HEK293T (cell line): ENCODE measurements at regions not wholly inside any gene's neighbourhood (a gene's known extent, or its start where the extent isn't known, plus 50 kb on each side); places are given as distances from the start of the nearest gene placed in this dataset.

Experiments
- CTCF ChIA-PET: fragments of 350-600 bp; formaldehyde crosslinking; extraction: SDS; loops from one replicate; lab custom pipeline; 2021; ENCODE audit warnings: antibody characterized with exemption, inconsistent platforms; lab: Yijun Ruan, JAX
- POLR2A ChIA-PET: fragments of 350-600 bp; formaldehyde crosslinking; extraction: SDS; loops from one replicate; lab custom pipeline; 2020; ENCODE audit warnings: antibody characterized with exemption, inconsistent platforms; lab: Yijun Ruan, JAX
- DNase-seq: peaks from one replicate; pipeline ENCODE4 v3.0.0; 2012; ENCODE audit warnings: mixed read lengths; ENCODE audit errors: extremely low spot score
- ARNT ChIP-seq: fragments of 450-650 bp; IDR thresholded peaks from 2 replicates; pipeline ENCODE4 v1.6.1; 2017; ENCODE audit warnings: mild to moderate bottlenecking
- BHLHE40 ChIP-seq: fragments of 450-650 bp; IDR thresholded peaks from 2 replicates; pipeline ENCODE4 v1.6.1; 2016; ENCODE audit warnings: mild to moderate bottlenecking, moderate library complexity, borderline replicate concordance
- CTBP1 ChIP-seq: fragments of 450-650 bp; IDR thresholded peaks from 2 replicates; pipeline ENCODE4 v1.6.1; 2016; ENCODE audit warnings: borderline replicate concordance
- ELF4 ChIP-seq: fragments of 450-650 bp; IDR thresholded peaks from 2 replicates; pipeline ENCODE4 v1.6.1; 2017; ENCODE audit warnings: antibody characterized with exemption
- FOXA1 ChIP-seq: fragments of 450-650 bp; IDR thresholded peaks from 2 replicates; pipeline ENCODE4 v1.6.1; 2016; ENCODE audit warnings: mild to moderate bottlenecking
- FOXK2 ChIP-seq: fragments of 450-650 bp; IDR thresholded peaks from 2 replicates; pipeline ENCODE4 v1.6.1; 2016; ENCODE audit warnings: mild to moderate bottlenecking
- FOXM1 ChIP-seq: fragments of 450-650 bp; IDR thresholded peaks from 2 replicates; pipeline ENCODE4 v1.6.1; 2017; ENCODE audit warnings: mild to moderate bottlenecking, borderline replicate concordance
- HDGF ChIP-seq: fragments of 450-650 bp; IDR thresholded peaks from 2 replicates; pipeline ENCODE4 v1.6.1; 2017; ENCODE audit warnings: antibody characterized with exemption, borderline replicate concordance
- L3MBTL2 ChIP-seq: fragments of 450-650 bp; conservative IDR thresholded peaks from 2 replicates; pipeline ENCODE4 v1.6.1; 2016; ENCODE audit warnings: mild to moderate bottlenecking
- LEF1 ChIP-seq: fragments of 450-650 bp; IDR thresholded peaks from 2 replicates; pipeline ENCODE4 v1.6.1; 2017; ENCODE audit warnings: mild to moderate bottlenecking, borderline replicate concordance
- NFRKB ChIP-seq: fragments of 450-650 bp; IDR thresholded peaks from 2 replicates; pipeline ENCODE4 v1.6.1; 2016; ENCODE audit warnings: mild to moderate bottlenecking, moderate library complexity
- SP1 ChIP-seq: fragments of 450-650 bp; IDR thresholded peaks from 2 replicates; pipeline ENCODE4 v1.6.1; 2017
- SUZ12 ChIP-seq: fragments of 450-650 bp; IDR thresholded peaks from 2 replicates; pipeline ENCODE4 v1.6.1; 2016; ENCODE audit warnings: mild to moderate bottlenecking
- TARDBP ChIP-seq: fragments of 450-650 bp; IDR thresholded peaks from 2 replicates; pipeline ENCODE4 v1.6.1; 2016
- ZNF384 ChIP-seq: fragments of 450-650 bp; IDR thresholded peaks from 2 replicates; pipeline ENCODE4 v1.6.1; 2016
- TF ChIP-seq, protein P1 (sequence below): fragments of 450-650 bp; IDR thresholded peaks from 2 replicates; pipeline ENCODE4 v1.6.1; 2016

DNA sequence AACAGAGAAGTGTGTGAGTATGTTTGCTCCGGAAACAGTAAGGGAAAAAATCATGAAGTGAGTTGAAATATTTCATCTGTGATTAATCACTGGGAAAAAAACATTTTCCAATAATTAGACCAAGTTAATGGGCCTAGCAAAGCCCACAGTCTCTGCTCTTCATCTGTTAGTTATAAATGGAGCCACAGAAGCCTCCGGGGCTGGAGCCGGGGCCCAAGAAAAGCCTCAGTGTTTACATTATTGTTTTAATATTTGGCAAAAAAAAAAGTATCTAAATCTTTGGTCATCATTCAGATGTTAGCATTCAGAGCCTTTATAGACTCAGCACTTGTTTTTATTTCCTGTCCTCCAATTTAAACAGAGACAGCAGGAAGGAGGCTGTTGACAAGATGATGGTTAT, 115.0 kb downstream of the UBE2U start:
- ChIA-PET POLR2A (no interaction called here), CTCF (no interaction called here)
- DNase-seq: no peak
- TF ChIP-seq FOXM1 (no peak), ZNF384 (no peak), LEF1 (no peak), TARDBP (no peak), NFRKB (no peak), CTBP1 (no peak), SUZ12 (no peak), L3MBTL2 (no peak), FOXK2 (no peak), HDGF (no peak), SP1 (no peak)

DNA sequence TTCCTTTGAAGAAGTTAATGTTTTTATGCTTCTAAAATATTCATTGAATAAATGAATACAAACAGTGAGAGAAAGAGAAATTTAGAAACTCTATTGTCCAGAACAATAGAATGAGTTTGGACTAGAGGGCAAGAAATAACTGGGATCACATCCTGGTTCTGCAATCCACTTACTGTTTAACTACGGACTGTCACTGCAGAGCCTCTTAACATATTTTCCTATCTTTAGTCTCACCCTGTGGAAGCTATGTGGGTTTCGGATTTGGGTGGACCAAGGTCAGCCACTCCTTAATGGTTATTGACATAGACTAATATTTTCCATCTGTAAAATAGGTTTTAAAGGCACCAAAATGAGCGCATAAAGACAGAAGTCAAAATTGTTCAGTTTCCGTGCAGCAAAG, 116.6 kb downstream of the UBE2U start:
- DNase-seq: no peak
- TF ChIP-seq HDGF (no peak), CTBP1 (no peak)
- POLR2A ChIA-PET: no interaction called here
- CTCF ChIA-PET: no interaction called here

DNA sequence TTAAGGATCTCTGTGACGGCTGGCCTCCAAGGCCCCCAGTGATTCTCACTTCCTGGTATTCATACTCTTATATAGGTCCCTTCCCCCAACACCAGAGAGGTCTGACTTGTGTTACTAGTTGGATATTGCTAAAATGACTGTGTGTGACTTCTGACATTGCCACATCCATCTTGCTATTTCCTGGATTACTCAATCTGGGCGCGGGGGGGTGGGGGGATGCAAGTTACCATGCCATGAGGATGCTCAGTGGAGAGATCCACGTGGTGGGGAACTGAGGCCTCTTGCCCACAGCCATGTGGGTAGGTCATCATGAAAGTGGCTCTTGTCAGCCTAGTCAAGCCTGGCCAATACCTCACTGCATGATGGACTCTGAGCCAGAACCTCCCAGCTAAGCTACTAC, 117.0 kb downstream of the UBE2U start:
- TF ChIP-seq FOXM1 (no peak), NFRKB (no peak), CTBP1 (no peak), HDGF (no peak), BHLHE40 (no peak), ZNF384 (no peak), SUZ12 (no peak), ELF4 (no peak), SP1 (no peak), TARDBP (no peak), FOXK2 (no peak), L3MBTL2 (no peak)
- no peak for DNase-seq
- CTCF ChIA-PET: no interaction called here
- POLR2A ChIA-PET: no interaction called here

DNA sequence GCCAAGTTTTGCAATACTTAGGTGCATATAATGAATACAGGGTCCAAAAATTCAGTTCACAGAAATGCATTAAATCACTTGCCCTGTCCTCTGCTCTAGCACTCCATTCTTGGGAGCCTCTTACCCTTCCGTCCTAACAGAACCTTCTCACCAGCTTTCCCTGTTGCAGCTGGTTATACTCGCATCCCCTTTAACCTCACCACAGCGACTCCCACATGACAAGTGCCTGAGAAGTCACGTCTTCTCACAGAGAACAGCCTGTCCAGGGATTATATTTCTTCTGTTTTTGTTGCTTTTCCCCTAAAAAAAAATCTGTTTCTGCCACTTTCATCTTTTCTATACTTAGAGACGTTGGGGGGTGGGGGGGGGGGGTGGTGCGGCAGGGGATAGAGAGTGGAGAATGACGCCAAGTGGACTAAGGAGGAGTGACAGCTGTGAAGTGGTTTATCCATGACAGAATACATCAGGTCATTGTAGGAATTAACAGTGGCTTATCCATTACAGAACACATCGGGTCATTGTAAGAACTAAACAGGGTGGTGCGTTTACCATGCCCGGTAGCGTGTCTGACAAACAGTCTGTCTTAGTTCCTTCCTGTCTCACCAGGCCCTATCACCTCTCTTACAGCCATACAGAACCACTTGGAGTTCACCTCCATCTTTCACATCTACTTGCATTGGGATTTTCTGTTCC, 117.6 kb downstream of the UBE2U start:
- DNase-seq: no peak
- ChIA-PET POLR2A (no interaction called here), CTCF (no interaction called here)
- no peak for TF ChIP-seq ARNT
- no peak for TF ChIP-seq TARDBP
- TF ChIP-seq L3MBTL2: no peak
- TF ChIP-seq CTBP1: no peak
- TF ChIP-seq ELF4: no peak
- TF ChIP-seq BHLHE40: no peak
- TF ChIP-seq FOXK2: no peak
- no peak for TF ChIP-seq LEF1
- TF ChIP-seq FOXM1: no peak
- no peak for TF ChIP-seq HDGF
- TF ChIP-seq, protein P1, sequence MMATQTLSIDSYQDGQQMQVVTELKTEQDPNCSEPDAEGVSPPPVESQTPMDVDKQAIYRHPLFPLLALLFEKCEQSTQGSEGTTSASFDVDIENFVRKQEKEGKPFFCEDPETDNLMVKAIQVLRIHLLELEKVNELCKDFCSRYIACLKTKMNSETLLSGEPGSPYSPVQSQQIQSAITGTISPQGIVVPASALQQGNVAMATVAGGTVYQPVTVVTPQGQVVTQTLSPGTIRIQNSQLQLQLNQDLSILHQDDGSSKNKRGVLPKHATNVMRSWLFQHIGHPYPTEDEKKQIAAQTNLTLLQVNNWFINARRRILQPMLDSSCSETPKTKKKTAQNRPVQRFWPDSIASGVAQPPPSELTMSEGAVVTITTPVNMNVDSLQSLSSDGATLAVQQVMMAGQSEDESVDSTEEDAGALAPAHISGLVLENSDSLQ: no peak
- no peak for TF ChIP-seq ZNF384

DNA sequence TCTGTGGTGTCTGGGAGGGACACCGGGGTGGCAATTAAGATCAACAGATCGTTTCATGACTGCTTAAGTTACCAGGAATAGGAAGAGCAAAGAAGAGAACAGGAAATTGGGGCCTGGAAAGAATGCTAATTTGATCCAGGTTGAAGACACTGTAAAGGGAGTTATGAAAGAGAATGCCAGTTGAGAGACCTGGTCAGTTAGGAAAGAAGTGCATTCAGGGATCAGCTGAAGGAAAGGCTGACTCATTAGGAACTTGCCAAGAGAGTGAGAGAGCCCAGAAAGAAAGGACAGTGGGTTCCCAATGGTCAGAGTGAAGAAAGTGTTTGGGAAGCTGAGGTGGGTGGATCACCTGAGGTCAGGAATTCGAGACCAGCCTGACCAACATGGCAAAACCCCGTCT, 119.6 kb downstream of the UBE2U start:
- TF ChIP-seq FOXA1 (no peak), ARNT (no peak), BHLHE40 (no peak), NFRKB (no peak), TARDBP (no peak), LEF1 (no peak), FOXM1 (no peak), ELF4 (no peak), CTBP1 (no peak), FOXK2 (no peak), ZNF384 (no peak), SP1 (no peak), HDGF (no peak), L3MBTL2 (no peak), SUZ12 (no peak)
- TF ChIP-seq, protein P1: no peak
- no peak for DNase-seq
- CTCF ChIA-PET: no interaction called here
- POLR2A ChIA-PET: no interaction called here

DNA sequence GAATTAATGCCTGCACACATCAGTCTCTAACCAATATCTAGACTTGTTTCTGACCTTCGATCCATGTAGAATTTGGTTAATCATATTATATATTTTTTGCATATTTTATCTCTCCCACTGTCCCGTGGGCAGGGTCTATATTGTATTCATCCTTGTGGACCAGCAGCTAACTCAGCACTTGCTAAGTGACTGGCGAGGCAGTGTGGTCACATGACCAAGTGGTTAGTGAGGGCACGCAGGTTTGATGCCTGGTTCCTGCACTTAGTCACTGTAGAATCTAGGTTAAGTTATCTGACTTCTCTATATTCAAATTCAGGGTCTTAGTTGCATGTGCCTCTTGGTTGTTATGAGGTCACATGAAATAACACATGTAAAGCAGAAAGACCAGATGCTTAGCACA, 120.5 kb downstream of the UBE2U start:
- CTCF ChIA-PET: no interaction called here
- DNase-seq: no peak
- POLR2A ChIA-PET: no interaction called here
- TF ChIP-seq BHLHE40: no peak
- no peak for TF ChIP-seq FOXK2
- TF ChIP-seq ZNF384: no peak
- no peak for TF ChIP-seq SP1
- TF ChIP-seq LEF1: no peak
- no peak for TF ChIP-seq TARDBP
- TF ChIP-seq FOXA1: no peak
- TF ChIP-seq, protein P1: no peak
- TF ChIP-seq HDGF: no peak
- no peak for TF ChIP-seq CTBP1
- no peak for TF ChIP-seq NFRKB
- TF ChIP-seq ELF4: no peak
